Ureter (tissue), 1 donor: ENCODE measurements at regions not wholly inside any gene's neighbourhood (a gene's known extent, or its start where the extent isn't known, plus 50 kb on each side); places are given as distances from the start of the nearest gene placed in this dataset.

Source experiments
- DNase-seq: peaks from one replicate; pipeline ENCODE4 v3.0.0-alpha.2; 2020; ENCODE audit warnings: low spot score
- donor health status: DM: yes; HTN: yes; CAD: no.

DNA sequence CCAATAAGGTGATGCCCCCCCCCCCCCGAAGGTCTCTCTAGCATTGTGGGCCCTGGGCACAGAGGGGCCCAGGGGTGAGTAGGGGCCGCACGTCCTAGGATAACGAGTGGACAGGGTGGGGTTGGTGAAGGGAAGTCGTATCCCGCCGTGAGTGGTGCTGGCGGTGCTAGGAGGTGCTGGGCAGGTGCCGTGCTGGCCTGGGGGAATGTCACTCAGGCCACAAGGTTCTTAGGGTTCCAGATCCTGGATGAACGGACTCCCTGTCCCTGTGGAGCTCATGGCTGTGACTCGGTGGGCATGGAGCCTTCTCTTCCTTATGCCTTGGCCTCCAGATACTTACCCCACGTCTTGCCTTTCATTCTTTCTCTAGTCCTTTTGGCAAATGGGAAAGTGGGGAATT, 157.4 kb upstream of the SOX1 start:
- peak; percentile 22 for DNase-seq

DNA sequence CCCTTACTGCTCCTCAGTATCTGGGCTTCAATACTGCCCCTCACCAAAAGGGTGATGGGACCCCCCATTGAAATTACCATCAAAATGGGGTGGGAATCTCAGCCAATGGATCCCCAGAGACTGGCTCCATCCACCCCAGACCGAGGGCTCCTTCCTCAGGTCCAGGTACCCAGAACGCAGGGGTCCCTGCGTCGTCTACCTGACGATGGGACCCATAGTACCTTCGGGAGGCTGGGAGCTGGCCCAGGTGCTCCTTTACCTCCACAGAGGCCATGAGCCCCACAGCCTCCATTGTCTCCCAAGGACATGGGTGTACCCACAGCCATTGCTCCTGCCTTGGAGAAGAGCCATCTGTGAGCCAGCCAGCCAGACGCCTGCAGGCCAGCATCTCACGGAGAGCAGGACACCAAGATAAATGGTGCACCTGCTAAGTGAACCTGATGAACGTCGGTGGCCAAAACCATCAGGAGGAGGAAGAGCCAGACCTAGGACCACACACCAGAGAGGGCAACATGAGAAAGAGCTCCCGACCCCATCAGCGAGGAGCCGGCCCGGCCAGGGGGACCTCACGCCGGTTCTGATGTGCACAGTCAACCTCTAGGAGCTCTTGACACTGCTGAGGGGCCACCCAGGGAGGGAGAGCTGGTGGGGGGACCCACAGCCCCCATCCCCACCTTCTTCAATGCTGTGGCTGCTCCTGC, 156.8 kb upstream of the SOX1 start:
- DNase-seq = peak; percentile 33

DNA sequence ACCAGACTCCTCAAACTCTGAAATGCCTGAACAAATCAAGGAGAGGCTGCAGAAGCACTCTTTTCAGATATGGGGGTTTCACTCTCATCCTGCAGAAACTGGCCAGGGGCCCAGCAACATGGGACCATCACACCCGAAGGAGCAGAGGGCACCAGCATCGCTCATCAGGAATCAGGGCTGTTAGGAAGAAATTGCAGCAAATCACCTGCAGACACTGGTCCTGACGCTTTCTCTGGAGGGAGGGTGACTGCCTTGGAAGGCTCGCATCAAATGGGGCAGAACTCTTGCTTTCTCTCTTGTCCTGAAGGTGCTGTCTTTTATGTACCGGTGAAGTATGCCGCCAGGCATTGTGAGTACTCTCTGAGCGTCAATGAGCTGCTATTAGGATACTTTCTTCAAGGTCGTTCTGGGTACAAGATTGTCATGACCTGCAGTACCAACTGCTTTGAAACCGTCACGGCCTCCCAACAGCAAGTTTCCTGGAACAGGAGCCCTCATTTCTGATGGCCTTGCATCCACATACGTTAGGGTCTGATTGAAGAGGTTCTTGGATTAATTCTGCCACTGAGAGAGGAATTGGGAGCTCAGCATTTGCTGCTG, 155.7 kb upstream of the SOX1 start:
- DNase-seq = peak; percentile 24

DNA sequence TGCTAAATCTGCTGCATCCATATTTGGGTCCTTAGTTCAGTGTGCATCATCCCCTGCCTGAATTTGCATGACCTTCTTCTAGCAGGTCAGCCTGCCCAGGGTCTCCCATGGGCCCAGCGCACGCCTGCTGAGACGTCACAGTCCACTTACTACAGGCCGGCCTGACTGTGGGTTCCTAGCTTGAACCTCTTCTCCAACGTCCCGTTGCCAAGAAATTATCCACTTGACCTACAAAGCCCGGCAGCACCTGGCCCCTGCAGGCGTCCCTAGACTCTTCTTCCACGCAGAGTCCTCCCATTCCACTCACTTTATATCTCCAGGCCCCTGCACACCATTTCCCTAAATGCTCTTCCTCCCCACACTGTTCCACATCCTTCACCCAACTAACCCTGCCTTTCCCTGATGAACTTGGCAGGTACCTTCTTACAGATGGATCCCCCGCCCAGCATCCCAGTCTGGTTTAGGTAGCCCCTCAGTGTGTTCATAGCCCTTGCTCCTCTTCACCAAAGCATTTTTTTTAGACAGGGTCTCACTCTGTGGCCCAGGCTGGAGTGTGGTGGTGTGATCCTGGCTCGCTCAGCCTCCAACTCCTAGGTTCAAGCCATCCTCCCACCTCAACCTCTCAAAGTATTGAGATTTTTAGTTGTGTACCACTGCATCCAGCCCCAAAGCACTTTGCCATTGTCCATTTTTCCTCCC, 155.0 kb upstream of the SOX1 start:
- peak; percentile 20 for DNase-seq

- DNase-seq = peak; percentile 27
Observed at GRCh38 chr13:111912453-111912866, 154.5 kb upstream of the SOX1 start.

DNA sequence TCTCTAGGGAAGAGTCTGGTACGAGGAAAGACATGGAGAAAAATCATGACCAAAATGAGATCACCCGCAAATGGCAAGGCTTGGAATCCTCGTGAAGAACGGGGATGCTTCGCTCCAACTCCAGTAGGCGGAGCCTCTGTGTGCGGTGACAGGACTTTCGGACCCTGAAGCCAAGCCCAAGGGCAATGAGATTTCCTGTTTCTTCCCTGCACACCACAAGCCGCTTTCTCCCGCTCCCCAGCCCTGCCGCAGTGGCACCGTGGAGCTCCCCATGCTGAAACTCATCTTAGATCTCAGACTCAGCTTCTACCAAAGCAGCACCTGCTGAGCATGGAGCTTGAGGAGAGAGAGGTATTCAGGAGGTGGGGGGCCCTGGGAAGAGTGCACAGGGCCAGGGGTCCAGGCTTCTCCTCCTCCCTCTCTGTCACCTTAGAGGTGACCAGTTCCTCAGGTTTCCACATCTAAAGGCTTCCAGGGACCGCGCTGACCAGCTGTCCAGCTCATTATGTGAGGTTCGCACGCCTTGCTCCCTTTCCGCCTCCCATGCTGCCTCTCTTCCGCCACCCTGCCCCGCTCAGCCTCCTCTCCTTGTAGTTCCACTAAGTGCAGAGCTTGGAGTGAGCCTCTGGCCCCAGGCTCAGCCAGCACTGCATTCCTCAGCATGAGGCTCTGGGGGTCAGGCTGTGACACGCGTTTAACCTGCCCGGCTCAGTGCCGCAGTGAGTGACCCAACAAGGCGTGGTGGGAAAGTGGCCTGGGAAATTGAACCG, 153.8 kb upstream of the SOX1 start:
- DNase-seq = peak; percentile 38

DNA sequence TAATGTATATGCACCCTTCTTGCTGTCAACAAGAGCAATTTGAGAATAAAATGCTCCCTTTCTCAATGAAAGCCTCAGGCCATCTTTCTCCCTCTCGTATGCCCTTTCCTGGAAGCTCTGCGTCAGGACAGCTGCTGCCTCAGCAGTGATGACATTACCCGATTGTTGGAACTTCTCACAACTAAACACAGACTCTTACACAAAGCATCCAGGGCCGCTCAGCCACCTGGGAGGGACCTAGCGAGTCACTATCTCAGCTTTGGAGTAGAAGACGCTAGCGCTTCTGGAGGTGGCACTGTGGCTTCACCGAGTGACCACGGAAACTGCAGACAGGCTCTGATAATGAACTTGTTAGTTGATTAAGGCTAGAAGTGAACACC, 153.2 kb upstream of the SOX1 start:
- DNase-seq = peak; percentile 26

GRCh38 chr13:111914241-111915103, 152.5 kb upstream of the SOX1 start:
- peak; percentile 34 for DNase-seq

DNA sequence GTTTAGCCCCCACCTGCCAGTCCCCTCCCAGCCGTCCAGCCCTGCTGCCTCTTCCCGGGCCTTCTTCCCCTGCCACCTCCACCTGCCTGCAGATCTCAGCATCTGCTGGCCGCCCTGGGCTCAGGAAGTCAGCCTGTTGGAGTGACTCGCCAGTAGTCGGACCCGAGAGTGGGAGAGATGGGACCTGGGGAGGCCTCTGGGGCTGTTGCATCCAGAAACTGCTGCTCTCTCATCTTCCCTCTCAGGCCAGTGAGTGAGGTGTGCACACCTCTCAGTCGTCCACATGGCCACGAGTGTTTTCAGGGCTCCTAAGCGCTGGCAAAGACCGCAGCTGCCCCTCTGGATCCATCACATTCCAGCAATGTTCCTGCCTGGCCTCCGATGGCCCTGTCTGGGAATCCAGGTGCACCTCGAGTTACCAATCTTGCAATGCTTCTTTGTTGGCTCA, 151.8 kb upstream of the SOX1 start:
- DNase-seq = peak; percentile 30

- peak; percentile 23 for DNase-seq
Observed at GRCh38 chr13:111916201-111916600, 150.7 kb upstream of the SOX1 start.

DNA sequence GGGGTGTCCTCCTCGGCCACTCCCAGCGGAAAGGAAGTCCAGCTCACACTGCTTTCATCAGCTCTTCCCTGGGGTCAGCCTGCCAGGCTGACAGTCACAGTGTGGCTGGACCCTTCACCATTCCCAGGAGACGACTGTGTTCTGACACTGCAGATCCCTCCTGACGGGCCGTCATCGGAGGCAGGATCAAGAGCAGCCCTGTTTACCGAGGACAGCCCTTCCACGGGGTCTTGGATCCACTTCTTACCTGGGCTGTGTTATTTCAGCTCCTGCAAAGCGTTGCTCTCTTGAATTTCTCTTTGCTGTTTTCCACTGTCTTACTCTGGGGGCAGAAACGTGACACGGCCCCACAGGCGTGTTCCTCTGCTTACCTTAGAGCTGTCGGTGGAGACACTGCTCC, 149.9 kb upstream of the SOX1 start:
- no peak for DNase-seq

DNA sequence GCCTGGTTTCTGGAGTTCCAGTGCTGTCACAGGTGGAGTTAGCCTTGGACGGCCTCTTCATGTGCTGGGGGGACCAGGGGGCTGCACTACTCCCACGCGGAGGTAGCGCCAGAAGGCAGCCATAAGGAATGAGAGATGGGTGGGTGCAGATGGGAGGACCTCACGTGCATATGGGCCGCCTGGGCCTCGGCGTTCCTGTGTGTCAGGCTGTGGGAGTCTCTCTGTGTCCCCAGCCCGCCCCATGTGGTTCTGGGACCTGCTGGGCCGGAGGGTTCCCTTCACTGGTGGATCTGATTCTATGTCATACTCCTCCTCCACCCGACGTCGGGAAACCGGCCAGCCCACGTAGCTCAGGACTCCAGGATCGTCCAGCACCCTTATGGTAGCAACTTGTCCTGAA, 149.0 kb upstream of the SOX1 start:
- DNase-seq = no peak

- no peak for DNase-seq
Observed at GRCh38 chr13:111919286-111919685, 147.7 kb upstream of the SOX1 start.

DNA sequence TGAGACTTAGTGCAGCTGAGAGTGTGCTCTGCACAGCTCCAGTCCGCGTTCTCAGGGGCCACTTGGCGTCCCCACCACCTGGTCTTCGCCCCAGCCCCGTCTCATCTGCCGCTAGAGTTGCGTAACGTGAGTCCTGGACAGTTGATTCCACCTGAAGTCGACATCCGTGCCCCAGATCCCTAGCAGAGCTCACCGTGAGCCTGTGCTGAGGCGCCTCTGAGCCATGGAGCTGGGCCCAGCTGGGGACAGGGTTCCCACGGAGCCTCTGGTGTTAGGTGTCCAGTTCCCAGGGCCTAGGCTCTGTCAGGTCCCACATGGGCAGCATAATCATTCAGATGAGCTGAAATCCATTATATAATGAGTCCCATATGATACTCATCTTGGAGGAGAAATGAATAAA, 147.1 kb upstream of the SOX1 start:
- no peak for DNase-seq

DNA sequence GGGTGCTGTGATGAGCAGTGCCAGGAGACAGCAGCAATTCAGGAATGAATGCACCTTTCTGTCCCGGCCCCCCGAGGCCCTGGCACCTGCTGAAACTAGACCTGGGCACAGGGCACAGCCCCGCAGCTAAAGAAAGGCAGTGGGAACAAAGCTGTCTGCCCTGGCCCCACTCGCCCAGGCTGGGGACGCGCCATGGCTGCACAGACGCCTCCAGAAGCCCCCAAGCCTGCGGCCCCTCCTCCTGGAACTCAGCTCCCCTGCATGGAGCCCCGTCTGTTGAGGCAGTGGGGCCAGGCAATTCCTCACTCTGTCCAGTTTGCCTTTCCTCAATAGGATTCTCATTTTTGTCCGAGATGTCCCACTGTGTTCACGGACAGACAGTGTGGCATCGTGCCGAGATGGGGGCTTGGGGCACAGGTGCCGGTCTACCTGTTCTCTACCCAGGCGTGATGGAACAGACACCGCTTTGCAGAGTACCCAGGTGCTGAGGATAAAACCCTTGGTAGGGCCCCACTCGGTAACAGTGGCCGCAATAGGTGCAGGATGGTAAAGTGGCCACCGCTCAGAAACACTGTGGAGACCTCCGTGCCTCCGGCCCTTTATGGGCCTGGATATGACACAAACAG, 146.5 kb upstream of the SOX1 start:
- no peak for DNase-seq

- no peak for DNase-seq
Observed at GRCh38 chr13:111920932-111921705, 145.8 kb upstream of the SOX1 start.

GRCh38 chr13:111922086-111922485, 144.9 kb upstream of the SOX1 start:
- no peak for DNase-seq

- DNase-seq = no peak
Observed at GRCh38 chr13:111923439-111923838, 143.5 kb upstream of the SOX1 start.

- no peak for DNase-seq
Observed at GRCh38 chr13:111923991-111924677, 142.8 kb upstream of the SOX1 start.

- DNase-seq = no peak
Observed at GRCh38 chr13:111924678-111925075, 142.3 kb upstream of the SOX1 start.
